Spleen (tissue), 11 donors: ENCODE measurements at regions not wholly inside any gene's neighbourhood (a gene's known extent, or its start where the extent isn't known, plus 50 kb on each side); places are given as distances from the start of the nearest gene placed in this dataset.

ENCODE experiments used
- DNase-seq: peaks from one replicate; pipeline ENCODE4 v3.0.0-alpha.2; 2020
- H3K27ac ChIP-seq, 8 donors: fragments of 200-600 bp; sonication (generic) in 7 of 8; 1 replicate in 4 of 8; 2 replicates in 4 of 8; pipeline versions ENCODE4 v1.5.0 to v1.8.0; 2016 to 2021; ENCODE audit warnings: inconsistent platforms in 4 of 8, mild to moderate bottlenecking in 4 of 8, moderate library complexity in 1 of 8
- H3K27me3 ChIP-seq, 7 donors: fragments of 200-600 bp; sonication (generic) in 6 of 7; replicated peaks in 1 of 7; 1 replicate in 4 of 7; 2 replicates in 3 of 7; pipeline versions ENCODE4 v1.5.0 to v1.8.0; 2016 to 2021; ENCODE audit warnings: inconsistent platforms in 3 of 7, mild to moderate bottlenecking in 1 of 7
- H3K36me3 ChIP-seq, 6 donors: fragments of 200-600 bp; sonication (generic) in 5 of 6; 1 replicate in 4 of 6; 2 replicates in 2 of 6; pipeline versions ENCODE4 v1.5.0 to v1.8.0; 2016 to 2021; ENCODE audit warnings: inconsistent platforms in 2 of 6
- H3K4me1 ChIP-seq, 6 donors: fragments of 200-600 bp; sonication (generic) in 5 of 6; 1 replicate in 3 of 6; 2 replicates in 3 of 6; pipeline versions ENCODE4 v1.5.0 to v1.8.0; 2016 to 2021; ENCODE audit warnings: inconsistent platforms in 3 of 6
- H3K4me3 ChIP-seq, 8 donors: fragments of 200-600 bp; sonication (generic) in 7 of 8; 1 replicate in 4 of 8; 2 replicates in 4 of 8; pipeline versions ENCODE4 v1.5.0 to v1.8.0; 2016 to 2021; ENCODE audit warnings: inconsistent platforms in 4 of 8, mild to moderate bottlenecking in 4 of 8, moderate library complexity in 2 of 8
- H3K9me3 ChIP-seq, 8 donors: fragments of 200-600 bp; sonication (generic) in 7 of 8; 1 replicate in 4 of 8; 2 replicates in 4 of 8; pipeline versions ENCODE4 v1.5.0 to v1.8.0; 2016 to 2021; ENCODE audit warnings: inconsistent platforms in 4 of 8
- CTCF ChIP-seq, 11 experiments: fragments of 200-600 bp in 7 of 11; fragments of 450-650 bp in 4 of 11; sonication (generic) in 4 of 11; IDR thresholded peaks in 8 of 11; conservative IDR thresholded peaks in 3 of 11; 1 replicate in 7 of 11; 2 replicates in 4 of 11; pipeline versions ENCODE4 v1.4.0 to v1.8.0; 2016 to 2021; ENCODE audit warnings: antibody characterized with exemption in 11 of 11, inconsistent platforms in 4 of 11, mild to moderate bottlenecking in 1 of 11
- POLR2A ChIP-seq, 3 donors: fragments of 450-650 bp; IDR thresholded peaks; one replicate each; pipeline ENCODE4 v1.5.1; 2017; ENCODE audit warnings: antibody characterized with exemption in 3 of 3, mild to moderate bottlenecking in 1 of 3
- POLR2AphosphoS5 ChIP-seq, 3 donors: sonication (generic); formaldehyde crosslinking; IDR thresholded peaks; one replicate each; pipeline ENCODE4 v1.5.1; 2017; ENCODE audit warnings: antibody characterized with exemption in 3 of 3
- WGBS, 5 donors: extraction: QIAGEN DNeasy Blood & Tissue Kit in 3 of 5; methylation state at CpG; one replicate each; pipeline versions ENCODE4 v1.1.5 to v1.1.7; 2013 to 2018; 5-methylcytosine and 5-hydroxymethylcytosine counted together
- intact Hi-C: fragments of 100-400 bp; cut with DNase I; formaldehyde crosslinking; loops from one replicate; pipeline ENCODE4 v1.15.0; 2023; ENCODE audit warnings: low total_unique reads
- donor health status: healthy with polysubstance abuse.
- donor health status: DM: no; HTN: no; CAD: no; lungs with moderate emphysema.
- donor health status: DM: no; HTN: no; CAD: no.
- donor health status: Bipolar disorder and iron deficiency.
- donor health status: healthy.
- donor health status: DM: no; HTN: no; CAD: no.
- donor health status: DM: yes; HTN: yes; CAD: no.

- 86 to 98% (median 91%) methylated on average over 6 of the region's 6 CpGs for WGBS, 5 donors
Observed at GRCh38 chr7:3234051-3234450, 67.0 kb upstream of the SDK1 start.

GRCh38 chr7:3234851-3235250 is 66.2 kb upstream of the SDK1 start:
- Histone ChIP-seq H3K27ac (no peak overlapping the region), H3K4me1 (no peaks in the 10 kb centered on the region), H3K36me3 (no peaks in the 10 kb centered on the region), H3K27me3 (peaks cover 0 to 5% (median 0%) of the 10 kb centered on the region in 7 donors), H3K9me3 (peaks cover 0 to 23% (median 15%) of the 10 kb centered on the region in 8 donors), H3K4me3 (no peak overlapping the region)
- peak; percentile 19 for DNase-seq
- intact Hi-C loops: no loop called here
- TF ChIP-seq POLR2A (IDR thresholded peaks at IDR 0.05) (no peak), POLR2AphosphoS5 (IDR thresholded peaks at IDR 0.05) (no peak), CTCF (IDR thresholded peaks at IDR 0.05 in 8 of 11, conservative IDR thresholded peaks at IDR 0.05 in 3 of 11) (no peak)
- 89 to 99% (median 92%) methylated on average over 3 of the region's 3 CpGs for WGBS, 5 donors

More at GRCh38 chr7:3234051-3234450, 67.0 kb upstream of the SDK1 start:
- Histone ChIP-seq H3K27ac (no peak overlapping the region), H3K9me3 (peaks cover 0 to 23% (median 15%) of the 10 kb centered on the region in 8 donors), H3K36me3 (no peaks in the 10 kb centered on the region), H3K4me1 (no peaks in the 10 kb centered on the region), H3K4me3 (no peak overlapping the region), H3K27me3 (peaks cover 0 to 5% (median 0%) of the 10 kb centered on the region in 7 donors)
- TF ChIP-seq CTCF (IDR thresholded peaks at IDR 0.05 in 8 of 11, conservative IDR thresholded peaks at IDR 0.05 in 3 of 11) (no peak), POLR2A (IDR thresholded peaks at IDR 0.05) (no peak), POLR2AphosphoS5 (IDR thresholded peaks at IDR 0.05) (no peak)
- intact Hi-C loops: no loop called here
- DNase-seq: peak; percentile 66

DNA sequence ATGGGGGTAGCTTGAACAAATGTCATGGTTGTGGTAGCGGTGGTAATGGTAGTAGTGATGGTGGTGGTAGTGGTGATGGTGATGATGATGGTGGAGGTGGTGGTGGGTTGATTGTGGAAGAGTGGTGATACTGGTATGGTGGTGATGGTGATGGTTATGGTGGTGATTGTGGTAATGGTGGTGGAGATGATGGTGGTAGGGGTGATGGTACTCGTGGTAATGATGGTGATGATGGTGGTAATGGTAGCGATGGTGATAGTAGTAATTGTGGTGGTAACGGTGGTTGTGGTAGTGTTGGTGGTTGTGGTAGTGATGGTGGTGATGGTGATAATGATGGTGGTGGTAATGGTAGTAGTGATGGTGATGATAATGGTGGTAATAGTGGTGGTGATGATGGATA is 65.7 kb upstream of the SDK1 start:
- TF ChIP-seq CTCF (IDR thresholded peaks at IDR 0.05 in 8 of 11, conservative IDR thresholded peaks at IDR 0.05 in 3 of 11): no peak
- no peak for TF ChIP-seq POLR2A (IDR thresholded peaks at IDR 0.05)
- no peak for TF ChIP-seq POLR2AphosphoS5 (IDR thresholded peaks at IDR 0.05)
- Histone ChIP-seq H3K27ac (no peak overlapping the region), H3K4me1 (no peaks in the 10 kb centered on the region), H3K4me3 (no peak overlapping the region), H3K9me3 (peaks cover 0 to 23% (median 15%) of the 10 kb centered on the region in 8 donors), H3K36me3 (no peaks in the 10 kb centered on the region), H3K27me3 (peaks cover 0 to 5% (median 0%) of the 10 kb centered on the region in 7 donors)
- intact Hi-C loops: no loop called here
- 85 to 90% (median 86%) methylated on average over 4 of the region's 4 CpGs for WGBS, 5 donors
- DNase-seq: no peak

- H3K27me3 ChIP-seq: peaks cover 0 to 5% (median 0%) of the 10 kb centered on the region in 7 donors
- no peak overlapping the region for H3K27ac ChIP-seq
- H3K9me3 ChIP-seq: peaks cover 0 to 23% (median 15%) of the 10 kb centered on the region in 8 donors
- no peak overlapping the region for H3K4me3 ChIP-seq
- no peaks in the 10 kb centered on the region for H3K4me1 ChIP-seq
- intact Hi-C loops: no loop called here
- H3K36me3 ChIP-seq: no peaks in the 10 kb centered on the region
- DNase-seq: no peak
- TF ChIP-seq POLR2A (IDR thresholded peaks at IDR 0.05) (no peak), POLR2AphosphoS5 (IDR thresholded peaks at IDR 0.05) (no peak), CTCF (IDR thresholded peaks at IDR 0.05 in 8 of 11, conservative IDR thresholded peaks at IDR 0.05 in 3 of 11) (no peak)
Observed at GRCh38 chr7:3236268-3236667, 64.8 kb upstream of the SDK1 start.
